GM12878 (cell line): ENCODE measurements at regions not wholly inside any gene's neighbourhood (a gene's known extent, or its start where the extent isn't known, plus 50 kb on each side); places are given as distances from the start of the nearest gene placed in this dataset.

Source experiments
- CEBPZ ChIP-seq: fragments of 150-350 bp; IDR thresholded peaks from 2 replicates; pipeline ENCODE4 v1.6.1; 2016; ENCODE audit warnings: low read depth, low read length
- CREM ChIP-seq: IDR thresholded peaks from 2 replicates; pipeline ENCODE4 v1.6.1; 2014; ENCODE audit warnings: antibody characterized with exemption, low read depth
- GATAD2B ChIP-seq: fragments of 450-650 bp; conservative IDR thresholded peaks from 2 replicates; pipeline ENCODE4 v1.6.1; 2017; ENCODE audit warnings: low read depth, mild to moderate bottlenecking, moderate library complexity
- POLR2A ChIP-seq: IDR thresholded peaks from 2 replicates; pipeline ENCODE4 v1.6.1; 2011; ENCODE audit warnings: low read depth, mild to moderate bottlenecking, low read length
- ZNF274 ChIP-seq: IDR thresholded peaks from one replicate; pipeline ENCODE4 v1.8.0; 2011; ENCODE audit not compliant: insufficient read length, insufficient read depth

GRCh38 chr2:167769020-167769419 is 478.4 kb downstream of the STK39 start:
- TF ChIP-seq GATAD2B (no peak), CREM (no peak), ZNF274 (no peak), CEBPZ (no peak), POLR2A (no peak)
